ENCODE measurements at regions not wholly inside any gene's neighbourhood (a gene's known extent, or its start where the extent isn't known, plus 50 kb on each side); places are given as distances from the start of the nearest gene placed in this dataset.

- FAIRE-seq, result no peak
- no peak for TF ChIP-seq CTCF (IDR thresholded peaks at IDR 0.05; ENCODE audit: insufficient read depth, low read length, severe bottlenecking)
Measured at GRCh38 chr4:58809948-58810347, 1699.8 kb upstream of the IGFBP7 start.

GRCh38 chr4:58809366-58809765 is 1699.2 kb upstream of the IGFBP7 start:
- no peak for TF ChIP-seq CTCF (IDR thresholded peaks at IDR 0.05; ENCODE audit: insufficient read depth, low read length, severe bottlenecking)
- FAIRE-seq, result no peak
- Histone ChIP-seq H3K27me3 (ENCODE audit: control insufficient read depth, insufficient read depth, low read length) (no peaks in the 10 kb centered on the region), H3K4me3 (ENCODE audit: low read depth, low read length) (no peak overlapping the region), H3K36me3 (ENCODE audit: control insufficient read depth, insufficient read depth, low read length) (no peaks in the 10 kb centered on the region)
- DNase-seq (ENCODE audit: low read depth), result no peak

More at GRCh38 chr4:58809948-58810347, 1699.8 kb upstream of the IGFBP7 start:
- Histone ChIP-seq H3K36me3 (ENCODE audit: control insufficient read depth, insufficient read depth, low read length) (no peaks in the 10 kb centered on the region), H3K27me3 (ENCODE audit: control insufficient read depth, insufficient read depth, low read length) (no peaks in the 10 kb centered on the region), H3K4me3 (ENCODE audit: low read depth, low read length) (no peak overlapping the region)
- DNase-seq (ENCODE audit: low read depth), result no peak

- FAIRE-seq, result no peak
- no peak for TF ChIP-seq CTCF (IDR thresholded peaks at IDR 0.05; ENCODE audit: insufficient read depth, low read length, severe bottlenecking)
- DNase-seq (ENCODE audit: low read depth), result no peak
Measured at GRCh38 chr4:58808817-58809216, 1698.6 kb upstream of the IGFBP7 start.

GRCh38 chr4:58807843-58808615 is 1697.8 kb upstream of the IGFBP7 start:
- TF ChIP-seq CTCF (IDR thresholded peaks at IDR 0.05; ENCODE audit: insufficient read depth, low read length, severe bottlenecking), result no peak

More at GRCh38 chr4:58808817-58809216, 1698.6 kb upstream of the IGFBP7 start:
- Histone ChIP-seq H3K36me3 (ENCODE audit: control insufficient read depth, insufficient read depth, low read length) (no peaks in the 10 kb centered on the region), H3K4me3 (ENCODE audit: low read depth, low read length) (no peak overlapping the region), H3K27me3 (ENCODE audit: control insufficient read depth, insufficient read depth, low read length) (no peaks in the 10 kb centered on the region)

GRCh38 chr4:58776627-58777026 is 1666.4 kb upstream of the IGFBP7 start:
- peak; percentile 19 for DNase-seq (ENCODE audit: low read depth)
- TF ChIP-seq CTCF (IDR thresholded peaks at IDR 0.05; ENCODE audit: insufficient read depth, low read length, severe bottlenecking), result no peak
- Histone ChIP-seq H3K36me3 (ENCODE audit: control insufficient read depth, insufficient read depth, low read length) (no peaks in the 10 kb centered on the region), H3K27me3 (ENCODE audit: control insufficient read depth, insufficient read depth, low read length) (no peaks in the 10 kb centered on the region), H3K4me3 (ENCODE audit: low read depth, low read length) (no peak overlapping the region)
- FAIRE-seq, result no peak

More at GRCh38 chr4:58807843-58808615, 1697.8 kb upstream of the IGFBP7 start:
- Histone ChIP-seq H3K27me3 (ENCODE audit: control insufficient read depth, insufficient read depth, low read length) (no peaks in the 10 kb centered on the region), H3K36me3 (ENCODE audit: control insufficient read depth, insufficient read depth, low read length) (no peaks in the 10 kb centered on the region), H3K4me3 (ENCODE audit: low read depth, low read length) (no peak overlapping the region)
- DNase-seq (ENCODE audit: low read depth) (no peak), FAIRE-seq (no peak)

- FAIRE-seq (no peak), DNase-seq (ENCODE audit: low read depth) (no peak)
- TF ChIP-seq CTCF (IDR thresholded peaks at IDR 0.05; ENCODE audit: insufficient read depth, low read length, severe bottlenecking), result no peak
- H3K36me3 ChIP-seq (ENCODE audit: control insufficient read depth, insufficient read depth, low read length), result no peaks in the 10 kb centered on the region
- H3K27me3 ChIP-seq (ENCODE audit: control insufficient read depth, insufficient read depth, low read length), result no peaks in the 10 kb centered on the region
- no peak overlapping the region for H3K4me3 ChIP-seq (ENCODE audit: low read depth, low read length)
Measured at GRCh38 chr4:58767598-58767997, 1657.4 kb upstream of the IGFBP7 start.
